T-helper 1 cell (primary cell): ENCODE measurements at regions not wholly inside any gene's neighbourhood (a gene's known extent, or its start where the extent isn't known, plus 50 kb on each side); places are given as distances from the start of the nearest gene placed in this dataset.

Experiments
- DNase-seq, 5 donors: peaks; one replicate each; pipeline ENCODE4 v3.0.0-alpha.2; 2012 to 2020

GRCh38 chr16:74094514-74094913, 202.1 kb upstream of the PSMD7 start:
- no peak for DNase-seq

- no peak for DNase-seq
Observed at GRCh38 chr16:74092336-74092735, 204.3 kb upstream of the PSMD7 start.

- DNase-seq = no peak
Observed at GRCh38 chr16:74090871-74091270, 205.7 kb upstream of the PSMD7 start.

- no peak for DNase-seq
Observed at GRCh38 chr16:74083541-74083940, 213.1 kb upstream of the PSMD7 start.

GRCh38 chr16:74080311-74080710, 216.3 kb upstream of the PSMD7 start:
- DNase-seq = no peak

- DNase-seq = no peak
Observed at GRCh38 chr16:74079232-74079586, 217.4 kb upstream of the PSMD7 start.

- DNase-seq = no peak
Observed at GRCh38 chr16:74078511-74079231, 217.9 kb upstream of the PSMD7 start.

GRCh38 chr16:74076568-74076967, 220.0 kb upstream of the PSMD7 start:
- no peak for DNase-seq

GRCh38 chr16:74075393-74075792, 221.2 kb upstream of the PSMD7 start:
- no peak for DNase-seq

- no peak for DNase-seq
Observed at GRCh38 chr16:74073456-74073855, 223.2 kb upstream of the PSMD7 start.

GRCh38 chr16:74071996-74072535, 224.5 kb upstream of the PSMD7 start:
- no peak for DNase-seq

GRCh38 chr16:74070237-74070636, 226.4 kb upstream of the PSMD7 start:
- DNase-seq = no peak

- no peak for DNase-seq
Observed at GRCh38 chr16:74064120-74064735, 232.4 kb upstream of the PSMD7 start.

- DNase-seq = no peak
Observed at GRCh38 chr16:74053826-74054225, 242.8 kb upstream of the PSMD7 start.

GRCh38 chr16:74053312-74053711, 243.3 kb upstream of the PSMD7 start:
- DNase-seq = no peak

GRCh38 chr16:74052016-74052415, 244.6 kb upstream of the PSMD7 start:
- no peak for DNase-seq

GRCh38 chr16:74049027-74049426, 247.6 kb upstream of the PSMD7 start:
- no peak for DNase-seq

- no peak for DNase-seq
Observed at GRCh38 chr16:74046524-74046923, 250.1 kb upstream of the PSMD7 start.

GRCh38 chr16:74045513-74045912, 251.1 kb upstream of the PSMD7 start:
- no peak for DNase-seq

- DNase-seq = no peak
Observed at GRCh38 chr16:74035816-74036215, 260.8 kb upstream of the PSMD7 start.

GRCh38 chr16:74034862-74035261, 261.8 kb upstream of the PSMD7 start:
- no peak for DNase-seq

GRCh38 chr16:74034200-74034599, 262.4 kb upstream of the PSMD7 start:
- no peak for DNase-seq

GRCh38 chr16:74033441-74033995, 263.1 kb upstream of the PSMD7 start:
- DNase-seq = no peak

GRCh38 chr16:74031551-74031950, 265.1 kb upstream of the PSMD7 start:
- DNase-seq = no peak
